HT1080 (cell line): ENCODE measurements at regions not wholly inside any gene's neighbourhood (a gene's known extent, or its start where the extent isn't known, plus 50 kb on each side); places are given as distances from the start of the nearest gene placed in this dataset.
"Not testable (repeated sequence)": the region's sequence is repeated elsewhere in the genome, so short reads cannot be mapped to it uniquely, and the experiment has no call there.

Experiments used
- DNase-seq: peaks from one replicate; pipeline ENCODE4 v3.0.0-alpha.2; 2015; ENCODE audit warnings: low read depth

DNA sequence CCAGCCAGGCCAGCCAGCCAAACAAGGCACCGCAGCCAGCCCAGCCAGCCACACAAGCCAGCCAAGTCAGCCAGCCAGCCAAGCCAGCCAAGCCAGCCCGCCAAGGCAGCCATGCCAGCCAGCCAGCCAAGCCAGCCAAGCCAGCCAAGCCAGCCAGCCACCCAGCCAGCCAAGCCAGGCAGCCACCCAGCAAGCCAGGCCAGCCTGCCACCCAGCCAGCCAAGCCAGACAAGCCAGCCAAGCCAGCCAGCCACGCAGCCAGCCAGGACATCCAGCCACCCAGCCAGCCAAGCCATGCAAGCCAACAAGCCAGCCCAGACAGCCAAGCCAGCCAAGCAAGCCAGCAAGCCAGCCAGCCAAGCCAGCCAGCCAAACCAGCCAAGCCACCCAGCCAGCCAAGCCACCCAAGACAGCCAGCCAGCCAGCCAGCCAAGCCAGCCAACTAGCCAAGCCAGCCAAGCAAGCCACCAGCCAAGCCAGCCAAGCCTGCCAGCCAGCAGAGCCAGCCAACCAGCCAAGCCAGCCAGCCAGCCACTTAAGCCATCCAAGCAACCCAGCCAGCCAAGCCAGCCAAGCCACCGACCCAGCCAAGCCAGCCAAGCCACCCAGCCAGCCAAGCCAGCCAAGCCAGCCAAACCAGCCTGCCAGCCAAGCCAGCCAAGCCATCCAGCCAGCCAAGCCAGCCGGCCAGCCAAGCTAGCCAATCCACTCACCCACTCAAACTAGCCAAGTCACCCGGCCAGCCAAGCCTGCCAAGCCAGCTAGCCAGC lies 341.3 kb upstream of the PLGLB2 start:
- DNase-seq = not testable (repeated sequence)

DNA sequence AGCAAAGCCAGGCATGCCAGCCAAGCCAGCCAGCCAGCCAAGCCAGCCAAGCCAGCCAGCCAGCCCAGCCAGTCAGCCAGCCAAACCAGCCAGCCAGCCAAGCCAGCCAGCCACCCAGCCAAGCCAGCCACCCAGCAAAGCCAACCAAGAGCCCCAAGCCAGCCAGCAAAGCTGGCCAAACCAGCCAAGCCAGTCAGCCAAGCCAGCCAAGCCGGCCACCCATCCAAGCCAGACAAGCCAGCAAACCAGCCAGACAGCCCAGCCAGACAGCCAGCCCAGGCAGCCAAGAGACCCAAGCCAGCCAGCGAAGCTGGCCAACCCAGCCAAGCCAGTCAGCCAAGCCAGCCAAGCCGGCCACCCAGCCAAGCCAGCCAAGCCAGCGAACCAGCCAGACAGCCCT lies 338.3 kb upstream of the PLGLB2 start:
- not testable (repeated sequence) for DNase-seq

DNA sequence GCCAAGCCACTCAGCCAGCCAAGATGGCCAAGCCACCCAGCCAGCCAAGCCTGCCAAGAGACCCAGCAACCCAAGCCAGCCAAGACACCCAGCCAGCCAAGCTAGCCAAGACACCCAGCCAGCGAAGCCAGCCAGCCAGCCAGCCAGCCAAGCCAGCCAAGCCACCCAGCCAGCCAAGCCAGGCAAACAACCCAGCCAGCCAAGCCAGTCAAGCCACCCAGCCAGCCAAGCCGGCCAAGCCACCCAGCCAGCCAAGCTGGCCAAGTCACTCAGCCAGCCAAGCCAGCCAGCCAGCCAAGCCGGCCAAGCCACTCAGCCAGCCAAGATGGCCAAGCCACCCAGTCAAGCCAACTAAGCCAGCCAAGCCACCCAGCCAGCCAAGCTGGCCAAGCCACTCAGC lies 337.5 kb upstream of the PLGLB2 start:
- DNase-seq = not testable (repeated sequence)

DNA sequence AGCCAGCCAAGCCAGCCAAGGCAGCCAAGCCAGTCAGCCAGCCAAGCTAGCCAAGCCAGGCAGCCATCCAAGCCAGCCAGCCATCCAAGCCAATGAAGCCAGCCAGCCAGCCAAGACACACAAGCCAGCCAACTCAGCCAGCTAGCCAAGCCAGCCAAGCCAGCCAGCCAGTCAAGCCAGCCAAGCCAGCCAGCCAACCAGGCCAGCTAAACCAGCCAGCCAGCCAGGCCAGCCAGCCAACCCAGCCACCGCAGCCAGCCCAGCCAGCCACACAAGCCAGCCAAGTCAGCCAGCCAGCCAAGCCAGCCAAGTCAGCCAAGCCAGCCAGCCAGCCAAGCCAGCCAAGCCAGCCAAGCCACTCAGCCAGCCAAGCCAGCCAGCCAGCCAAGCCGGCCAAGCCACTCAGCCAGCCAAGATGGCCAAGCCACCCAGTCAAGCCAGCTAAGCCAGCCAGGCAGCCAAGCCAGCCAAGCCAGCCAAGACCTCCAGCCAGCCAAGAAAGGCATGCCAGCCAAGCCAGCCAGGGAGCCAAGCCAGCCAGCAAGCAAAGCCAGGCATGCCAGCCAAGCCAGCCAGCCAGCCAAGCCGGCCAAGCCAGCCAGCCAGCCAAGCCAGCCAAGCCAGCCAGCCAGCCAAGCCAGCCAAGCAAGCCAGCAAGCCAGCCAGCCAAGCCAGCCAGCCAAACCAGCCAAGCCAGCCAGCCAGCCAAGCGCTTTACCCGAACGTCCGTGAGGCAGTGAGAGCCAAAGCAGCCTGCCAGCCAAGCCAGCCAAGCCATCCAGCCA lies 335.7 kb upstream of the PLGLB2 start:
- not testable (repeated sequence) for DNase-seq

DNA sequence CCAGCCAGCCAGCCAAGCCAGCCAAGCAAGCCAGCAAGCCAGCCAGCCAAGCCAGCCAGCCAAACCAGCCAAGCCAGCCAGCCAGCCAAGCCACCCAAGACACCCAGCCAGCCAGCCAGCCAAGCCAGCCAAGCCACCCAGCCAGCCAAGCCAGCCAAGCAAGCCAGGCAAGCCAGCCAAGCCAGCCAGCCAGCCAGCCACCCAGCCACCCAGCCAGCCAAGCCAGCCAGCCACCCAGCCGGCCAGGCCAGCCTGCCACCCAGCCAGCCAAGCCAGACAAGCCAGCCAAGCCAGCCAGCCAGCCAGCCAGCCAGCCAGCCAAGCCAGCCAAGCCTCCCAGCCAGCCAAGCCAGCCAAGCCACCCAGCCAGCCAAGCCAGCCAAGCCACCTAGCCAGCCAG lies 333.6 kb upstream of the PLGLB2 start:
- DNase-seq = not testable (repeated sequence)

DNA sequence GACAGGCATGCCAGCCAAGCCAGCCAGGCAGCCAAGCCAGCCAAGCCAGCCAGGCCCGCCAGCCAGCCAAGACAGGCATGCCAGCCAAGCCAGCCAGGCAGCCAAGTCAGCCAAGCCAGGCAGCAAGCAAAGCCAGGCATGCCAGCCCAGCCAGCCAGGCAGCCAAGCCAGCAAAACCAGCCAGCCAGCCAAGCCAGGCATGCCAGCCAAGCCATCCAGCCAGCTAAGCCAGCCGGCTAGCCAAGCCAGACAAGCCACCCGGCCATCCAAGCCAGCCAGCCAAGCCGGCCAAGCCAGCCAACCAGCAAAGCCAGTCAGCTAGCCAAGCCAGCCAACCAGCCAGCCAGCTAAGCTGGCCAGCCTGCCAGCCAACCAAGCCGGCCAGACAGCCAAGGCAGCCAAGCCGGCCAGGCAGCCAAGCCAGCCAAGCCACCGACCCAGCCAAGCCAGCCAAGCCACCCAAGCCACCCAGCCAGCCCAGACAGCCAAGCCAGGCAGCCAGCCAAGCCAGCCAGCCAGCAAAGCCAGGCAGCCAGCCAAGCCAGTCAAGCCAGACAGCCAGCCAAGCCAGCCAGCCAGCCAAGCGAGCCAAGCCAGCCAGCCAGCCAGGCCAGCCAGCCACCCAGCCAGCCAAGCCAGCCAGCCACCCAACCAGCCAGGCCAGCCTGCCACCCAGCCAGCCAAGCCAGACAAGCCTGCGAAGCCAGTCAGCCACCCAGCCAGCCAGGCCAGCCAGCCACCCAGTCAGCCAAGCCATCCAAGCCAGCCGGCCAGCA lies 332.9 kb upstream of the PLGLB2 start:
- not testable (repeated sequence) for DNase-seq

- not testable (repeated sequence) for DNase-seq
Observed at GRCh38 chr2:87415586-87416265, 332.2 kb upstream of the PLGLB2 start.

DNA sequence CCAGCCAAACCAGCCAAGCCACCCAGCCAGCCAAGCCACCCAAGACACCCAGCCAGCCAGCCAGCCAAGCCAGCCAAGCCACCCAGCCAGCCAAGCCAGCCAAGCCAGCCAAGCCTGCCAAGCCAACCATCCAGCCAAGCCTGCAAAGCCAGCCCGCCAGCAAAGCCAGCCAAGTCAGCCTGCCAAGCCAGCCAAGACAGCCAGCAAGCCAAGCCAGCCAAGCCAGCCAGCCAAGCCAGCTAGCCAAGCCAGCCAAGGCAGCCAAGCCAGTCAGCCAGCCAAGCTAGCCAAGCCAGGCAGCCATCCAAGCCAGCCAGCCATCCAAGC lies 331.7 kb upstream of the PLGLB2 start:
- DNase-seq = not testable (repeated sequence)

GRCh38 chr2:87417147-87417546 lies 330.7 kb upstream of the PLGLB2 start:
- not testable (repeated sequence) for DNase-seq

DNA sequence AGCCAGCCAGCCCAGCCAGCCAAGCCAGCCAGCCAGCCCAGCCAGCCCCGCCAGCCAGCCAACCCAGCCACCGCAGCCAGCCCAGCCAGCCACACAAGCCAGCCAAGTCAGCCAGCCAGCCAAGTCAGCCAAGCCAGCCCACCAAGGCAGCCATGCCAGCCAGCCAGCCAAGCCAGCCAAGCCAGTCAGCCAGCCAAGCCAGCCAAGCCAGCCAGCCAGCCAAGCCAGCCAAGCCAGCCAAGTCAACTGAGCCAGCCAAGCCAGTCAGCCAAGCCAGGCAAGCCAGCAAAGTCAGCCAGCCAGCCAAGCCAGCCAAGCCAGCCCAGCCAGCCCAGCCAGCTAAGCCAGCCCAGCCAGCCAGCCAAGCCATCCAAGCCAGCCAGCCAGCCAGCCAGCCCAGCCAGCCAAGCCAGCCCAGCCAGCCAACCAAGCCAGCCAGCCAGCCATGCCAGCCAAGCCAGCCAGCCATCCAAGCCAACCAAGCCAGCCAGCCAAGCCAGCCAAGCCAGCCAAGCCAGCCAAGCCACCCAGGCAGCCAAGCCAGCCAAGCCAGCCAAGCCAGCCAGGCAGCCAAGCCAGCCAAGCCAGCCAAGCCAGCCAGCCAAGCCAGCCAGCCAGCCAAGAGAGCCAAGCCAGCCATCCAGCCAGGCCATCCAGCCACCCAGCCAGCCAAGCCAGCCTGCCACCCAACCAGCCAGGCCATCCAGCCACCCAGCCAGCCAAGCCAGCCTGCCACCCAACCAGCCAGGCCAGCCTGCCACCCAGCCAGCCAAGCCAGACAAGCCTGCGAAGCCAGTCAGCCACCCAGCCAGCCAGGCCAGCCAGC lies 329.9 kb upstream of the PLGLB2 start:
- not testable (repeated sequence) for DNase-seq

DNA sequence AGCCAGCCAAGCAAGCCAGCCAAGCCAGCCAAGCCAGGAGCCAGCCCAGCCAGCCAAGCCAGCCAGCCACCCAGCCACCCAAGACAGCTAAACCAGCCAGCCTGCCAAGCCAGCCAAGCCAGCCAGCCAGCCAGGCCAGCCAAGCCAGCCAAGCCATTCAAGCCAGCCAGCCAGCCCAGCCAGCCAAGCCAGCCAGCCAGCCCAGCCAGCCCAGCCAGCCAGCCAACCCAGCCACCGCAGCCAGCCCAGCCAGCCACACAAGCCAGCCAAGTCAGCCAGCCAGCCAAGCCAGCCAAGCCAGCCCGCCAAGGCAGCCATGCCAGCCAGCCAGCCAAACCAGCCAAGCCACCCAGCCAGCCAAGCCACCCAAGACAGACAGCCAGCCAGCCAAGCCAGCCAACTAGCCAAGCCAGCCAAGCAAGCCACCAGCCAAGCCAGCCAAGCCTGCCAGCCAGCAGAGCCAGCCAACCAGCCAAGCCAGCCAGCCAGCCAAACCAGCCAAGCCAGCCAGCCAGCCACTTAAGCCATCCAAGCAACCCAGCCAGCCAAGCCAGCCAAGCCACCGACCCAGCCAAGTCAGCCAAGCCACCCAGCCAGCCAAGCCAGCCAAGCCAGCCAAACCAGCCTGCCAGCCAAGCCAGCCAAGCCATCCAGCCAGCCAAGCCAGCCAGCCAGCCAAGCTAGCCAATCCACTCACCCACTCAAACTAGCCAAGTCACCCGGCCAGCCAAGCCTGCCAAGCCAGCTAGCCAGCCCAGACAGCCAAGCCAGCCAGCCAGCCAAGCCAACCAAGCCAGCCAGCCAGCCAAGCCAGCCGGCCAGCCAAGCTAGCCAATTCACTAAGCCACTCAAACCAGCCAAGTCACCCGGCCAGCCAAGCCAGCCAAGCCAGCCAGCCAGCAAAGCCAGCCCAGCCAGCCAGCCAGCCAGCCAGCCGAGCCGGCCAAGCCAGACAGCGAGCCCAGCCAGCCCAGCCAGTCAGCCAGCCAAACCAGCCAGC lies 328.8 kb upstream of the PLGLB2 start:
- not testable (repeated sequence) for DNase-seq

- not testable (repeated sequence) for DNase-seq
Observed at GRCh38 chr2:87419980-87420379, 327.9 kb upstream of the PLGLB2 start.

- DNase-seq = not testable (repeated sequence)
Observed at GRCh38 chr2:87420954-87421353, 326.9 kb upstream of the PLGLB2 start.

GRCh38 chr2:87423796-87424762 lies 323.8 kb upstream of the PLGLB2 start:
- not testable (repeated sequence) for DNase-seq

DNA sequence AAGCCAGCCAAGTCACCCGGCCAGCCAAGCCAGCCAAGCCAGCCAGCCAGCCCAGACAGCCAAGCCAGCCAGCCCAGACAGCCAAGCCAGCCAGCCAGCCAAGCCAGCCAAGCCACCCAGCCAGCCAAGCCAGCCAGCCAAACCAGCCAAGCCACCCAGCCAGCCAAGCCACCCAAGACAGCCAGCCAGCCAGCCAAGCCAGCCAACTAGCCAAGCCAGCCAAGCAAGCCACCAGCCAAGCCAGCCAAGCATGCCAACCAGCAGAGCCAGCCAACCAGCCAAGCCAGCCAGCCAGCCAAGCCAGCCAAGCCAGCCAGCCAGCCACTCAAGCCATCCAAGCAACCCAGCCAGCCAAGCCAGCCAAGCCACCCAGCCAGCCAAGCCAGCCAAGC lies 323.1 kb upstream of the PLGLB2 start:
- not testable (repeated sequence) for DNase-seq

- DNase-seq = not testable (repeated sequence)
Observed at GRCh38 chr2:87425191-87425590, 322.7 kb upstream of the PLGLB2 start.

DNA sequence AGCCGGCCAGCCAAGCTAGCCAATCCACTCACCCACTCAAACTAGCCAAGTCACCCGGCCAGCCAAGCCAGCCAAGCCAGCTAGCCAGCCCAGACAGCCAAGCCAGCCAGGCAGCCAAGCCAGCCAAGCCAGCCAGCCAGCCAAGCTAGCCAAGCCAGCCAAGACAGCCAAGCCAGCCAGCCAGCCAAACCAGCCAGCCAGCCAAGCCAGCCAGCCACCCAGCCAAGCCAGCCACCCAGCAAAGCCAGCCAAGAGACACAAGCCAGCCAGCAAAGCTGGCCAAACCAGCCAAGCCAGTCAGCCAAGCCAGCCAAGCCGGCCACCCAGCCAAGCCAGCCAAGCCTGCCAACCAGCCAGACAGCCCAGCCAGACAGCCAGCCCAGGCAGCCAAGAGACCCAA lies 322.2 kb upstream of the PLGLB2 start:
- DNase-seq = not testable (repeated sequence)
